K562 (cell line): ENCODE measurements at regions not wholly inside any gene's neighbourhood (a gene's known extent, or its start where the extent isn't known, plus 50 kb on each side); places are given as distances from the start of the nearest gene placed in this dataset.

Source experiments
- ATAC-seq: fragments of 200-7000 bp; cut with Tn5 transposase; 3 replicates; pipeline ENCODE4 v1.9.1; 2020; ENCODE audit warnings: moderate library complexity
- BruUV-seq: library from RNA; stranded (reverse); fragments of 400-500 nt; replicated peaks from 2 replicates; lab custom pipeline; 2021; lab: Mats Ljungman, UMichigan
- CTCF ChIA-PET: fragments of 300-600 bp; formaldehyde crosslinking; extraction: SDS; loops from one replicate; lab custom pipeline; 2021; ENCODE audit warnings: low intra/inter-chr PET ratio; lab: Yijun Ruan, JAX
- POLR2A ChIA-PET: fragments of 300-600, 350-650 bp; sonication (Branson Sonifier 250); formaldehyde crosslinking; extraction: SDS; loops from one replicate; lab custom pipeline; 2021; ENCODE audit warnings: antibody characterized with exemption, inconsistent platforms; lab: Yijun Ruan, JAX
- DNase-seq, 4 experiments: peaks; one replicate each; pipeline versions ENCODE4 v3.0.0 to v3.0.0-alpha.2; 2011 to 2018; ENCODE audit warnings: low spot score in 3 of 4, mixed read lengths in 3 of 4; ENCODE audit errors: extremely low read depth in 1 of 4
- FAIRE-seq: peaks from 2 replicates; lab custom pipeline; 2011; peaks lifted over from hg19 to GRCh38; lab: Jason Lieb, UNC
- H2AFZ ChIP-seq: 2 replicates; pipeline ENCODE4 v1.6.0; 2011; ENCODE audit warnings: low read depth, low read length, control low read depth, inconsistent platforms
- H3K27ac ChIP-seq: fragments of 200-600 bp; 3 replicates; pipeline ENCODE4 v1.8.0; 2011; ENCODE audit warnings: low read depth, mild to moderate bottlenecking, control low read depth, inconsistent platforms, low read length, moderate library complexity, mixed read lengths; ENCODE audit errors: extremely low read depth
- H3K27me3 ChIP-seq, 2 experiments: fragments of 300-600 bp in 1 of 2; 2 replicates in 1 of 2; 3 replicates in 1 of 2; pipeline versions ENCODE4 v1.6.0 to v1.8.0; 2011; ENCODE audit warnings: inconsistent platforms in 2 of 2, low read length in 2 of 2, mild to moderate bottlenecking in 1 of 2, mixed read lengths in 1 of 2, moderate library complexity in 1 of 2; ENCODE audit not compliant: control insufficient read depth in 2 of 2, insufficient read depth in 2 of 2
- H3K36me3 ChIP-seq: fragments of 300-600 bp; 3 replicates; pipeline ENCODE4 v1.8.0; 2011; ENCODE audit warnings: mild to moderate bottlenecking, low read length, inconsistent platforms; ENCODE audit not compliant: control insufficient read depth, insufficient read depth
- H3K4me1 ChIP-seq, 2 experiments: fragments of 200-600 bp in 1 of 2; replicated peaks in 1 of 2; 2 replicates in 1 of 2; 3 replicates in 1 of 2; pipeline versions ENCODE4 v1.5.1 to v1.8.0; 2011; ENCODE audit warnings: inconsistent platforms in 2 of 2, low read length in 2 of 2, mild to moderate bottlenecking in 1 of 2, mixed read lengths in 1 of 2, moderate library complexity in 1 of 2; ENCODE audit not compliant: control insufficient read depth in 2 of 2, insufficient read depth in 2 of 2
- H3K4me2 ChIP-seq: 2 replicates; pipeline ENCODE4 v1.6.1; 2011; ENCODE audit warnings: low read length, control low read depth, inconsistent platforms, mixed read lengths; ENCODE audit not compliant: insufficient read depth
- H3K4me3 ChIP-seq: fragments of 200-600 bp; sonication (generic), shearing (Covaris generic); 2 replicates; pipeline ENCODE4 v1.5.1; 2016; ENCODE audit warnings: control low read depth, inconsistent platforms
- H3K79me2 ChIP-seq: fragments of 200-600 bp; 3 replicates; pipeline ENCODE4 v1.8.0; 2011; ENCODE audit warnings: low read length, inconsistent platforms; ENCODE audit not compliant: control insufficient read depth, insufficient read depth
- H3K9ac ChIP-seq, 2 experiments: 2 replicates each; pipeline versions ENCODE4 v1.6.0 to v1.6.1; 2011; ENCODE audit warnings: low read depth in 2 of 2, low read length in 2 of 2, control low read depth in 1 of 2, inconsistent platforms in 1 of 2, mild to moderate bottlenecking in 1 of 2, mixed read lengths in 1 of 2; ENCODE audit not compliant: insufficient read depth in 1 of 2
- H3K9me1 ChIP-seq: one replicate; pipeline ENCODE4 v1.6.0; 2011; ENCODE audit warnings: inconsistent platforms, mild to moderate bottlenecking, low read length, moderate library complexity; ENCODE audit not compliant: control insufficient read depth, insufficient read depth
- H3K9me3 ChIP-seq: replicated peaks from 2 replicates; pipeline ENCODE4 v1.5.1; 2011; ENCODE audit warnings: low read depth, low read length, inconsistent platforms; ENCODE audit not compliant: control insufficient read depth, insufficient read depth
- H4K20me1 ChIP-seq: replicated peaks from 2 replicates; pipeline ENCODE4 v1.6.1; 2011; ENCODE audit warnings: low read length, inconsistent platforms, mixed read lengths; ENCODE audit not compliant: control insufficient read depth, insufficient read depth
- NKRF ChIP-seq: fragments of 450-650 bp; IDR thresholded peaks from 2 replicates; pipeline ENCODE4 v1.6.1; 2016; ENCODE audit warnings: borderline replicate concordance
- SMAD3 ChIP-seq: fragments of 450-650 bp; formaldehyde crosslinking; conservative IDR thresholded peaks from 2 replicates; pipeline ENCODE4 v1.4.0; 2020; ENCODE audit warnings: mild to moderate bottlenecking
- TSC22D4 ChIP-seq: fragments of 450-650 bp; IDR thresholded peaks from 2 replicates; pipeline ENCODE4 v1.6.1; 2016; ENCODE audit warnings: missing genetic modification characterization, missing biosample characterization, control low read depth
- ZNF212 ChIP-seq: fragments of 450-650 bp; formaldehyde crosslinking; IDR thresholded peaks from 2 replicates; pipeline ENCODE4 v1.4.0; 2020; ENCODE audit warnings: mild to moderate bottlenecking
- ZNF239 ChIP-seq: fragments of 250-450 bp; sonication (Bioruptor Pico); IDR thresholded peaks from 2 replicates; pipeline ENCODE4 v1.4.0; 2020; ENCODE audit warnings: mild to moderate bottlenecking
- ZNF280A ChIP-seq: fragments of 450-650 bp; IDR thresholded peaks from 2 replicates; pipeline ENCODE4 v1.6.1; 2018; ENCODE audit warnings: mild to moderate bottlenecking, low read depth; ENCODE audit not compliant: partially characterized antibody
- in situ Hi-C: fragments of 300-500 bp; cut with MboI; formaldehyde crosslinking; loops from 4 replicates; pipeline ENCODE4 v1.15.0; 2018; ENCODE audit warnings: inconsistent platforms, mixed read lengths
- intact Hi-C: fragments of 100-400 bp; cut with micrococcal nuclease; formaldehyde crosslinking; loops from 2 replicates; pipeline ENCODE4 v1.14.2; 2022

GRCh38 chr4:137310166-137310565, 222.1 kb downstream of the PCDH18 start:
- BruUV-seq, result no TSS peak
- Histone ChIP-seq H3K4me1 (no peaks in the 10 kb centered on the region), H3K9ac (no peak overlapping the region), H3K9me3 (no peaks in the 10 kb centered on the region), H4K20me1 (no peaks in the 10 kb centered on the region), H3K4me2 (no peak overlapping the region), H3K27ac (no peak overlapping the region), H2AFZ (no peak overlapping the region), H3K4me3 (no peak overlapping the region), H3K27me3 (no peaks in the 10 kb centered on the region), H3K79me2 (no peaks in the 10 kb centered on the region), H3K36me3 (no peaks in the 10 kb centered on the region), H3K9me1 (no peaks in the 10 kb centered on the region)
- FAIRE-seq (no peak), ATAC-seq (no peak), DNase-seq (no peak)
- in situ Hi-C loops, result no loop called here
- POLR2A ChIA-PET, result no interaction called here
- TF ChIP-seq ZNF239, result no peak
- no peak for TF ChIP-seq ZNF280A
- no peak for TF ChIP-seq TSC22D4
- no peak for TF ChIP-seq SMAD3
- no peak for TF ChIP-seq NKRF
- TF ChIP-seq ZNF212 (CRISPR knock-in tag), result no peak
- intact Hi-C loops, result no loop called here
- CTCF ChIA-PET, result no interaction called here
